Sciatic nerve (tissue), 2 donors: ENCODE measurements at regions not wholly inside any gene's neighbourhood (a gene's known extent, or its start where the extent isn't known, plus 50 kb on each side); places are given as distances from the start of the nearest gene placed in this dataset.

Source experiments
- ATAC-seq: fragments of 200-7000 bp; cut with Tn5 transposase; one replicate; pipeline ENCODE4 v1.9.1; 2020; ENCODE audit warnings: mild to moderate bottlenecking, moderate library complexity
- DNase-seq: peaks from one replicate; pipeline ENCODE4 v3.0.0-alpha.2; 2020; ENCODE audit warnings: low spot score
- intact Hi-C: fragments of 100-400 bp; cut with DNase I; formaldehyde crosslinking; loops from one replicate; pipeline ENCODE4 v1.14.2; 2022
- donor health status: DM: no; HTN: no; CAD: no.
- donor health status: DM: no; HTN: no; CAD: no.

DNA sequence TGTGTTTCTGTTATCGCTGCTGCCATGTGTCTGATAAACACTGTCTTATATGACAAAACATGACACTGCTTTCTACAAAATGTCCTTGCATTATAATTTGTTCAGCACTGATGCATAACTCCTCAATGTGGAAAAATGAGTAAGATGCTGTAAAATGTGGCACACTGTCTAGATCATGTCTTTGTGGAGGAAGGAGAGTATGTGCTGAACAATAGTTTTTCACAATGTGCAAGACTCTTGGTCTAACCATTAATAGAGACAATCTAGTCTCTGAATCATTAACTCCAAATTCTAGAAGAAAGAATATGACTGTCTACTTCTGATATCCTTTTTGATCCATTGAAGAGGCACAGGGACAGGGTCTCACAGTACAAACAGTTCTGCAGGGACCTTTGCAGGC lies 127.9 kb upstream of the RARB start:
- intact Hi-C loops: no loop called here
- ATAC-seq (no peak), DNase-seq (no peak)

DNA sequence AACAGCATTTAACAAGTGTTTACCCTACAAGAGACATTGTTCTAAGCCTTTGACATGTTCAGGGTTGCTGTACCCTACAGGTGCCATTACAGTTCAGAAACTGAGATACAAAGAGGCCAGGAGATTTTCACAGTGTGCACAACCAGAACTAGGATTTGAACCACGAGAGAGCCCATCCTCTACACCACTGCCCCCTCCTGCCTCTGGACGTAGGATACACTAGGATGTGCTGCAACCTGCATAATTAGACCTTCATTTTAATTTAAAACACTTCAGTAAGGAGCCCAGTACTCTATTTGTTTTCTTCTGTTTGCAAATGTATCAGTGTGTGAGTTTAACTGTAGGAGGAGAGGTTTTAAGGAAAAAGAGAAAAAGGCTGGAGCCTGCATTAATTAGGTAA lies 123.1 kb upstream of the RARB start:
- ATAC-seq: no peak
- intact Hi-C loops: no loop called here
- DNase-seq: no peak

DNA sequence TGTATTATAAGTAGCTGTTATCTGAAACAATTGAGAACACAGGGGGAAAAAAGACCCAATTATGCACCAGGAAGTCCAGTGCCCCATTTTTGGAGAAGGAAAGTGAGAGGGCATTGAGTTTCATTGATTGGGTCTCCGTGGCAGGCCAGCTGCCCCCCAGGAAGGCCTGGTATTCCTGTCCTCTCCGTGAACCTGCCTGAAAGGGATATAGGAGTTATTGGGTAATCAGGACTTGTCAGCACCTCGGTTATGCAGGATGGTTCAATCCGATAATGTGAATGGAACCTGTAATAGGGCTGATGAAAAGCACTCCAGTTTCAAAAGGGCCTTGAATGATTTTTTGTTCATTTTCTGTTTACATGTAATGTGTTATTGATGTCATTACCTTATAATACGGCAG lies 122.0 kb upstream of the RARB start:
- intact Hi-C loops: no loop called here
- DNase-seq (no peak), ATAC-seq (no peak)

DNA sequence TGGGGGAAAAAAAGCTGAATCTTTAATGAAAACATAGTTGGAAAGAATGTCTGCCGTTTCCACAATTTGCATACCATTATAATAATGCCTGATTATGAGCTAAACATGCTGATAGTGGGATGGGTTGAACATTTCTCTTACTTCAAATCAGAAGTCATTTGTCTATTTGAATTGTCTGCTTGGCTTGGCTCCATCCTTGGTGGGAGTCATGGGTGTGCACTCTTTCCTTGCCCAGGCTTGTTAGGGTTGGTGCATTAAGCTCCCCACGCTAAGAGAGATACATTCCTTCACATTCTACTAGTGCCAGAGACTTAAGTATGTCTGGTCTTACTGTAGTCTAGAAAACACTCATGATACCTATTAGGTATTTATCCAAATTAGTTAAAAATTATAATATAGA lies 121.4 kb upstream of the RARB start:
- ATAC-seq (no peak), DNase-seq (no peak)
- intact Hi-C loops: no loop called here

DNA sequence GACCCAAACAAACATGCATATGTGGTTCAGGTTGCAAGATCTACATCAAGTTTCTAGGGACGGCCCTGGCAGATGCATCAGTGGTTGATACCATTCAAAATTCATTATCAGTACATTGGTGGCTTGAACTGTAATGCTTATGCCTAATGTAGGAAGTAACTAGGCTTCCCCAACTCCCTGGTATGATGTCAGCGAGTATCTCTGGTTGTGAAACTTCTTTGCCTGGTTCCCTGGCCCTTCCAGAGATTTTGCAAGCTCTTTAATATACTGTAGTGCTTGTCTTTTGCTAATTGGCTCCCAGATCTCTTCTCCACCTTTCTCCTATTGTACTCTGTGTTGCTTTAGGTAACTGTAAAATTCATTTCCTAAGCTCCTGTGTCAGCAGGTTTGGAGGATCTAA lies 114.8 kb upstream of the RARB start:
- DNase-seq (no peak), ATAC-seq (no peak)
- intact Hi-C loops: no loop called here

DNA sequence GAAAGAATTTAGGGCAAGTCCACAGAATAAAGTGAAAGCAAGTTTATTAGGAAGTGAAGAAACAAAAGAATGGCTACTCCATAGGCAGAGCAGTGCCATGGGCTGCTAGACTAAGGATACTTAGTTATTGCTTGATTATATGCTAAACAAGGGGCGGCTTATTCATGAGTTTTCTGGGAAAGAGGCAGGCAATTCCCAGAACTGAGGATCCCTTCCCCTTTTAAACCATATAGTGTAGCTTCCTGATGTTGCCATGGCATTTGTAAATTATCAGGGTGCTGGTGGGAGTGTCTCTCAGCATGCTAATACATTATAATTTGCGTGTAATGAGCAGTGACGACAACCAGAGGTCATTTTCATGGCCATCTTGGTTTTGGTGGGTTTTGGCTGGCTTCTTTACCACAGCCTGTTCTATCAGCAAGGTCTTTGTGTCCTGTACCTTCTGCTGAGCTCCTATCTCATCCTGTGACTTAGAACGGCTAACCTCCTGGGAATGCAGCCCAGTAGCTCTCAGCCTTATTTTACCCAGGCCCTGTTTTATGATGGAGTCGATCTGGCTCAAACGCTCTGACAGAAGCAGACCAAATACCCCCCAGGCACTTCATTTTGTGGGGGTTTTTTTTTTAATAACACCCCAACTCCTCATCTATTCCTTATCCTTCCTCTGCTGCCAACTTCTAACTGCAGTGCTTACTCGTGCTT lies 103.0 kb upstream of the RARB start:
- DNase-seq: no peak
- intact Hi-C loops: no loop called here
- no peak for ATAC-seq

DNA sequence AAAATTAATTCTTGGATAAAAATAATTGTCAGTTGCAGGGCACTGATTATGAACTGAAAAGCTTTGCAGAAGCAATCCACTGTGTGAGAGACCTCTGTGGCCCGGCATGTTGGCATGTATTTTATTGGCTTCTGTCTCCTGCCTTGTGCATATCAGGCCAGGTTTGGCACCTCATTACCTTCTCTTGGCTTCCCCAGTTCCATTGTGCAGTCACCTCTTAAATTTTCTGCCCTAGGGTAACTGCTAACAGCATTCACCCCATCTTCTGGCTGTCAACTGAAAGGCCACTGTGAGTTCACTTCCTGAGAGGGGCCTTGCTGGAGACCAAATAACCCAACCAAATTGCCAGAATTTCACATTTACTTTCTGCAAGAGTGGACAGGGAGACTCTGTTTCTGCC lies 92.7 kb upstream of the RARB start:
- DNase-seq (no peak), ATAC-seq (no peak)
- intact Hi-C loops: no loop called here

DNA sequence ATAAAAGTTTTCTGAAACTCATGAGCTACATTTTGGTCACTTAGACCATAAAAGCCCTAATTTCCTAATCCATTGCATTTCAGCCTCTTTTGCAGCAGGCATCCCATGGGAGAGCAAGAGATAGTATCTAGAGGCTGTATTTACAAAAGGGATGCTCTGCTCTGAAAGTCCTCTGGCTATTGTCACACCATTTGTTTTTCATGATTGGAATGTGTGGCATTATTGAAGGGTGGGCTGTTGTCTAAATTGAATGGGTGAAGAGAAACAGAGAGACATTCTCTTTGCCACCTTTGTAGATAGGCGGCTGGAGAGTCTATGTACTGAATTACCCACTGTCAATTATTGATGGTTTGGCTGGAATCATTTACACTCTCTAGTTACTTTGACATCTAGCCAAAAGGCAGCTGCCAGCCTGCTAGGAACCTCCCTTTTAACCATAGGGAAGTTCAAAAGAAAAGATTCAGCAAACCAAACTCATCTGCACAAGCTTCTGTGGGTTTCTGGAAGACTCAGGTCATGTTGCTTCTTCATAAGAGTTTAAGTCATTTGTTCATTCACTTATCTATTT lies 89.8 kb upstream of the RARB start:
- intact Hi-C loops: no loop called here
- DNase-seq (no peak), ATAC-seq (no peak)

DNA sequence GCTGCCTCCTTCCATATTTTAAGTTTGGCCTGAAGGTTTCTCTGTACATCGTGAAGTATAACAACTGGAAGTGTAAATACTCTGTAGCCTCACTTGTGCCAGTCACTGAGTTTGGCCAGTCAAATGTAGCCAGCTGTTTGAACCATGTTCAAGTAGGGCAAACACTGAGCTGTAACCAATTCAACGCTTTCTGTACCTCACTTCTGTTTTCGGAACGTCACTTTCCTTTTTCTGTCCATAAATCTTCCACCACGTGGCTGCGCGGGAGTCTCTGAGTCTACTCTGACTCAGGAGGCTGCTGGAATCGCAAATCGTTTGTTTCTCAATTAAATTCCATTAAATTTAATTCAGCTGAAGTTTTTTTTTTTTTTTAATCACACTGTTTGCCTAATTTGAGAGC lies 88.8 kb upstream of the RARB start:
- intact Hi-C loops: no loop called here
- DNase-seq (no peak), ATAC-seq (no peak)

DNA sequence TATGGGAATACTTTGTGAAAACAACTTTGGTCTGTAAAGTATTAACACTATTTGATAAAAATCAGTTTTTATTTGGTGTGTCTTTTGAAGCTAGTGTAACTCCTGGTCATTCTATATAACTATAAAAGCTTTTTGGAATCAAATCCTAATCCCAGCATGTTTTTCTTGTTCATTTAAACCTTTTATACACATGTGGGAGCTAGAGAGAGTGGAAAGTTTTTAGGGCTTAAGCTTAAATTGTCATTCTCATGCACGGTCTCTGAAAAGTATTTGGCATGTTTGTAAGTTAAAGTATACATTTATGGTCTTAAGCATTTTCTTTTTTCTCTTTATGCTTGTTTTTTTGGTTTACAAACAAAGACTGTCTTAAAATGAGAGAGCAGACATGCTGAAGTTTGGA lies 83.4 kb upstream of the RARB start:
- intact Hi-C loops: no loop called here
- no peak for ATAC-seq
- DNase-seq: no peak

DNA sequence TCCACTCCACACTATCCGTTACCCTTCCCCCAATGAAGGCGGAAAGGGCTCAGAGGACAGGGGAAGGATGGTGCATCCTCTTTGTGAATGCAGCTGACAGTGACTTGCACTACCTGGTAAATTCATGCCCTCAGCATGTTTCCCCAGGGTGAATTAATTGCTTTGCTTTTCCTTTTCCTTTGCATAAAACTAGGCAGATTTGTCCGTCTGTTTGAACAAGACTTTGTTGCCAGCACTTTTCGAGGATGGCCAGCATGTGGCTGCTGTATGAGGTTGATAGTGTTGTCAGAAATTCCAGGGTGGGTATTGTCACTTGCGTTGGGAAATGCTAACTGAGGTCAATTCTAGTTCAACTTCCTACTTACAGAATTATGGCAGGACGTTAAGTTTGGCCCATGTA lies 79.0 kb upstream of the RARB start:
- DNase-seq: no peak
- intact Hi-C loops: no loop called here
- ATAC-seq: no peak

DNA sequence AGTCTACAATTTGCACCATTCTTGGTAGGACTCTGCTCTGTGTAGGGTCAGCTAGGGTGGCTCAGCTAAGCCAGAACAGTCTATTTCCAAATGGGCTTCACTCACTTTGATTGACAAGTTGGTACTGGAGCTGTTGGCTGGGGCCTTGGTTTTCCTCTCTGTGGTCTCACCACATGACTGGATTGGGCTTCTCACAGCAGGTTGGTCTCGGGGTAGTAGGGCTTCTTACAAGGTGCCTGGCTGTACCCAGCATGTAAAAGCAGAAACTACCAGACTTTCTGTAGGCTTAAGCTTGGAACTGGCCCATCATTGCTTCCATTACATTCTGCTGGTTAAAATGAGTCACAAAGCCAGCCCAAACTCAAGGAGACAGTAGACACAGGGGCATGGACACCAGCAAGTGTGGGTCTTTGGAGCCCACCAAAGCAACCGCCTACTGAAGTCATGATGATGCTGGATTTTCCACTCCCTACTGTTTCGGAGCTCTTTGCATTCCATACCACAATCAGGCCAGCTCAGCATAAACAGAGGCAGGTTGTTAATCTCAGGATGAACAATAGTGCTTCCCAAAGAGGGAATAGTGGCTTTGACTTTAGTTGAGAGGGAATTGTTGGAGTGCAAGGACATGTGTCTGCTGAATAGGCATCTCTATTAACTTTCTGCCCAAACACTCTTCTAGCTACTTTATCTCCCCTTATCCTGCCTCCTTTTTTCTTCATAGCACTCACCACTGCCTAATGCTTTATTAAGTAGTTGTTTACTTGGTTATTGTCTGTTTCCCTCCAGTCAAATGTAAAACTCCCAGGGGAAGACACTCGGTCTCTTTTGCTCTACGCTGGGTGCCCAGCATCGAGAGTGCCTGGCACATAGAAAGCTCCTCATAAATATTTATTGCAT lies 78.0 kb upstream of the RARB start:
- intact Hi-C loops: loop anchor here (5.0 kb wide), 1 partner anchor 1573 kb away; no protein-coding TSS in a partner anchor
- DNase-seq (no peak), ATAC-seq (no peak)

DNA sequence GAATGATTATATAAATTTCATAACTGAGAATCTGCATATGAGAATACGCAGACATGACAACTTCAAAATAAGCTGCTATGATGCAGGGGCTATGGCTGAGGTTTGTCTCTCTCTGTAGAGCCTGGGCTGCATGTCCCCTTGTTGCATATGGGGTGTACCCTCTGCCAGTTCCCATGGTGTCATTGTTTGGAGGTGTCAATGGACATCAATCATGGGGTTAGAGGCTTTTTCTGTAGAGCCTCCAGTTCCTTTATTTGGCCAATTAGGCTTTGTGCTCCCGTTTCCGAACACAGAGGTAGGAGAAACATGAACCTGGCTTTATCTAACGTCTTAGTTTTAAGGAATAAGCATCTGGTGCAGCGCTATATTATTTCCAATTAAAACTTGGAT lies 77.3 kb upstream of the RARB start:
- intact Hi-C loops: loop anchor here (5.0 kb wide), 1 partner anchor 1573 kb away; no protein-coding TSS in a partner anchor
- no peak for DNase-seq

DNA sequence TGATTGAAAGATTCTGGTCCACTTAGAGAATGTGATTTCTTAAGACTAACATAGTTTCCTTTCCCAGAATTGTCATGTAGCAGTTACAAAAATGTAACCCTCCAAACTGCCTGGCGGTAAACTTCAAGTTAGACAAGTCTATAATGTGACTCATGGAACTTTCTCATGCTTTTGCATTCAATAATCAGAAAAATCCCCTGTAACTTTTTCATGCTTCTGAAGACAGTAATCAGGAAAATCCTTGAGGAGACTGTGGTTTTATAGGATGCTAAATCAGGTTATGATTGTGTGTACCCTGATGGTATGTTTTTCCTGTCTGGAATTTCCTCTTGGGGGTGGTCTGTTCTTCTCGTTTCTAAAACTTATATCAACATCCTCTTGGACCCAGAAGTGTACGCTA lies 74.0 kb upstream of the RARB start:
- intact Hi-C loops: loop anchor here (5.0 kb wide), 1 partner anchor 1577 kb away; no protein-coding TSS in a partner anchor
- no peak for ATAC-seq
- no peak for DNase-seq

More for the DNA sequence above, 77.3 kb upstream of the RARB start:
- ATAC-seq: no peak

DNA sequence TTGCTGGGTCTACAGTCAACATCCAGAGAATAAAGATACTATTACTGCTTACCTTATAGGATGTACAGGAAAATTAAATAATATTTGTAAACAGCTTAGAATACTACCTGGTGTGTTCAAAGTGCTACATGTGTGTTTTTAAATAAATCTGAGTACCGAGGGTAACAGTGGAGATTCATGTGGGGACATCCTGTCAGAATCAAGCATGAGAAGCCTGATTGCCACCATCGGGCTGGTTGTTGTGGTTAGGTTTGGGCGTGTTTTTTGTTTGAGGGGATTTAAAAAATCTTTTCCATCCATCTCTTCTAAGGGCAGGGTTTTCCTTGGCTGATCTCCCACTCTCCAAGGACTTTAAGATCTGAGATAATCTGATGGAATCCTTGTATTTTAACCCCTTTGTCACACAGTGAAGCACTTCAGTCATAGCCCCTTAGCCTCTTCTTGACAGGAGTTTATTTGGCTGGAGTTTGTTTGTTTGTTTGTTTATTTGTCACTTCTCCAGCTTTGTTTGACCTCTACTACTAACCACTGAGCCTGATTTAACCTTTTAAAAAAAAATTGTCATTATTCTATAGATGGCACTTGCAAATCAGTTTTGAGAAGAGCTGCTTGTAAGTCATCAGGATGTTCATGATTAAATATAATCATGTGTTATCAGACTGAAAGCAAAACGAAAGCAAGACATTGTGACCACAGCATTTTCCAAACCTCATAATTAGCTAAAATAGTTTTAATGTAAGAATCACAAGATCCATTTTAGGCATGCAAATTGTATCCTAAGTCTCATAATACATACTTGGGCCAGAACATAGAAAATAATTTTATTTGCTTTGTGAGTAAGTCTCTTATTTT lies 72.8 kb upstream of the RARB start:
- DNase-seq (no peak), ATAC-seq (no peak)
- intact Hi-C loops: no loop called here

DNA sequence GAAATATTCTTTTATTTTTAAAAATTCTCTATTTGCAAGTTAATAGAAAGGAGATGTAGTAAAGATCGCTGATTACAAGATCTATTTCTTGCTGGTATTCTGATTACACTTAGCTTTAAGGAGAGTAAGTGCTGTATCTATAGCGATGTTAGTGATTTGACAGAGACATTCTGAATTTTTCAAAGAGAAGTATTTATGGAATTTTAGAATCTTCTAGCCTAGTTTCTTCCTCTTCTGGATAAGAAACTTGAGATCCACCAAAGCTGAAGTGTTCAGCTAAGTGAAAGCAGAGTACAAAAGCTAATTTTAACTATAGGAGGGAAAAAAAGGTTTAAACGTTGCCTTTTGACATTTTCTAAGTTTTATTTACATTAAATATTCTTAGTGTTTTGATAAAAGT lies 72.1 kb upstream of the RARB start:
- DNase-seq: no peak
- no peak for ATAC-seq
- intact Hi-C loops: no loop called here

DNA sequence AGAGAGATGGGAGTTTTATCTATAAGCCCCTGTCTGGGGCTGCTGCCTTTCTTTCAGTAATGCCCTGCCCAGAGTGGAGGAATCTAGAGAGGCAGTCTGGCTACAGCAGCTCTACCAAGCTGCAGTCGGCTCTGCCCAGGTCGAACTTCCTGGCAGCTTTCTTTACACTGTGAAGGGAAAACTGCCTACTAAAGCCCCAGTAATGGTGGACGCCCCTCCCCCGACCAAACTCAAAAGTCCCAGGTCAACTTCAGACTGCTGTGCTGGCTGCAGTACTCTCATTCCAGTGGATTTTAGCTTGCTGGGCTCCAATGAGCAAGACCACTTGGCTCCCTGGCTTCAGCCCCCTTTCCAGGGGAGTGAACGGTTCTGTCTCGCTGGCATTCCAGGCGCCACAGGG lies 65.9 kb upstream of the RARB start:
- intact Hi-C loops: no loop called here
- ATAC-seq: no peak
- DNase-seq: no peak

DNA sequence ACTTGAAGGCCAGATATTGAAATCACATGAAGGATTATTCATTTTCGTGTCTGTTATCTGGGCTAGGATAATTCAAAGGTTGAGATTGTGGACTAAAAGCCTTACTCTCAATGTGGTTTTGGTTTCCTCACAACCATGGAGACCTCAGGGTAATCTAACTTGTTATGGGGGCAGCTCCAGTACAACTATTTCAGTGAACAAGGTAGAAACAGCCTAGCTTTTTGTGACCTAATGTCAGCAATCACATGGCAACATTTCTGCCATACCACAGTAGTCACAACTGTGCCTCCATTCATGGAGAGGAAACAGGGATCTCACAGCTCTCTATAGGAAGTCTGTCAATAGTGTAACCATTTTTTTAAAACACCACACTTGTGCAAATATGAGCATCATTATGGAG lies 62.4 kb upstream of the RARB start:
- no peak for ATAC-seq
- DNase-seq: no peak
- intact Hi-C loops: no loop called here

DNA sequence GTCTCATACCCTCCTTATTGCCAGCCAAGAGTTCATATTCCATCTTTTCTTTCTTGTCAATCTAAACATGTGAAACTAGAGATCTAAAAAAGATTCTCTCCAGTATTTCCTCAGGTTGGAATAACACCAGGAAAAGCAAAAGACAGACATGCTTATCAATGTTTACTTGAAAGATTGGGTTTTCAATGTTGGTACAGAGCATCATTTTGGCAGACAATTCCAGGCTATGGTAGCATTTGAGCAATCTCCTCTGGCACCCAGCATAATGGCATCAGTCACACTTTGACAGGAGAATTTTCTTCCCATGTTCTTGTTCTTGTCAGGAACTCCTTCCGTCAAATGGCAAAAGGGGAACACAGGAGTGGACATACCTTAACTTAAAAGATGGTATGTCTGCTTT lies 61.0 kb upstream of the RARB start:
- ATAC-seq (no peak), DNase-seq (no peak)
- intact Hi-C loops: no loop called here
